ENCODE measurements at regions not wholly inside any gene's neighbourhood (a gene's known extent, or its start where the extent isn't known, plus 50 kb on each side); places are given as distances from the start of the nearest gene placed in this dataset.

DNA sequence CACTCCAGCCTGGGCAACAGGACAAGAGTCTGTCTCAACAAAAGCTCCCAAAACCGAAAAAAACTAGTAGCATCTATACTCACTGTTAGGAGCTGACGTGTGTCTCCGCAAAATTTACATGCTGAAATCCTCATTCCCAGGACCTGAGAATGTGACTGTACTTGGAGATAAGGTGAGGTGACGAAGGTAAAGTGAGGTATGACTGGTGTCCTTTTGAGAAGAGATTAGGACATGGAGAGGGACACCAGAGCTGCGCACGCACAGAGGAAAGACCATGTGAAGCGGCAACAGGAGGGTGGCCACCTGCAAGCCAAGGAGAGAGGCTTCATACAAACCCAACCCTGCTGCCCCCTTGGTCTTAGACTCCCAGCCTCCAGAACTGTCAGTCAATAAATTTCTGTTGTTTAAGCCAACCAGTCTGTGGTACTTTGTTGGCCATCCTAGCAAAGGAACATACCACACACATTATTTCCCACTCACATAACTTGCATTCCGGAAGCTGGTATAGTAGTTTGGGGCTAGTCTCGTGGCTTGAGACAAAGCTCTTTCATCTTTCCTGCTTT lies 1154.0 kb upstream of the CELF2 start:
- TF ChIP-seq, protein P1, sequence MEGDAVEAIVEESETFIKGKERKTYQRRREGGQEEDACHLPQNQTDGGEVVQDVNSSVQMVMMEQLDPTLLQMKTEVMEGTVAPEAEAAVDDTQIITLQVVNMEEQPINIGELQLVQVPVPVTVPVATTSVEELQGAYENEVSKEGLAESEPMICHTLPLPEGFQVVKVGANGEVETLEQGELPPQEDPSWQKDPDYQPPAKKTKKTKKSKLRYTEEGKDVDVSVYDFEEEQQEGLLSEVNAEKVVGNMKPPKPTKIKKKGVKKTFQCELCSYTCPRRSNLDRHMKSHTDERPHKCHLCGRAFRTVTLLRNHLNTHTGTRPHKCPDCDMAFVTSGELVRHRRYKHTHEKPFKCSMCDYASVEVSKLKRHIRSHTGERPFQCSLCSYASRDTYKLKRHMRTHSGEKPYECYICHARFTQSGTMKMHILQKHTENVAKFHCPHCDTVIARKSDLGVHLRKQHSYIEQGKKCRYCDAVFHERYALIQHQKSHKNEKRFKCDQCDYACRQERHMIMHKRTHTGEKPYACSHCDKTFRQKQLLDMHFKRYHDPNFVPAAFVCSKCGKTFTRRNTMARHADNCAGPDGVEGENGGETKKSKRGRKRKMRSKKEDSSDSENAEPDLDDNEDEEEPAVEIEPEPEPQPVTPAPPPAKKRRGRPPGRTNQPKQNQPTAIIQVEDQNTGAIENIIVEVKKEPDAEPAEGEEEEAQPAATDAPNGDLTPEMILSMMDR (IDR thresholded peaks at IDR 0.05 in 2 of 3, conservative IDR thresholded peaks at IDR 0.05 in 1 of 3; ENCODE audit: borderline replicate concordance in 1 of 3, insufficient read depth in 1 of 3, low read depth in 2 of 3, low read length in 2 of 3), result no peak
- no peak for TF ChIP-seq RAD21 (IDR thresholded peaks at IDR 0.05; ENCODE audit: low read depth)
- no peak for TF ChIP-seq YY1 (IDR thresholded peaks at IDR 0.05; ENCODE audit: extremely low read depth, insufficient replicate concordance, low read depth, low read length)
- no peak for TF ChIP-seq POLR2A (IDR thresholded peaks at IDR 0.05; ENCODE audit: borderline replicate concordance, extremely low read depth, insufficient read depth, insufficient read length)
- no peak for TF ChIP-seq EZH2 (IDR thresholded peaks at IDR 0.05)
- TF ChIP-seq EZH2phosphoT487 (IDR thresholded peaks at IDR 0.05; ENCODE audit: borderline replicate concordance), result no peak
- TF ChIP-seq, protein P2, sequence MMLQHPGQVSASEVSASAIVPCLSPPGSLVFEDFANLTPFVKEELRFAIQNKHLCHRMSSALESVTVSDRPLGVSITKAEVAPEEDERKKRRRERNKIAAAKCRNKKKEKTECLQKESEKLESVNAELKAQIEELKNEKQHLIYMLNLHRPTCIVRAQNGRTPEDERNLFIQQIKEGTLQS (IDR thresholded peaks at IDR 0.05), result no peak
- no peak for TF ChIP-seq ELF1 (IDR thresholded peaks at IDR 0.05; ENCODE audit: borderline replicate concordance, low read depth)
- TF ChIP-seq POLR2AphosphoS5 (IDR thresholded peaks at IDR 0.05; ENCODE audit: low read depth, low read length), result no peak

Data from HCT116 (cell line).